Endothelial cell of umbilical vein (primary cell): ENCODE measurements at regions not wholly inside any gene's neighbourhood (a gene's known extent, or its start where the extent isn't known, plus 50 kb on each side); places are given as distances from the start of the nearest gene placed in this dataset.

Experiments used
- BruUV-seq: library from RNA; stranded (reverse); fragments of 400-500 nt; replicated peaks from 2 replicates; lab custom pipeline; 2021; lab: Mats Ljungman, UMichigan
- CTCF ChIA-PET: fragments of 300-600, 350-600 bp; sonication (Branson Sonifier 250); formaldehyde crosslinking; loops from one replicate; lab custom pipeline; 2021; ENCODE audit warnings: antibody characterized with exemption, inconsistent platforms; lab: Charles Lee
- POLR2A ChIA-PET: fragments of 300-600, 350-600 bp; sonication (Branson Sonifier 250); formaldehyde crosslinking; loops from one replicate; lab custom pipeline; 2021; ENCODE audit warnings: antibody characterized with exemption, inconsistent platforms; lab: Charles Lee
- DNase-seq: peaks from one replicate; pipeline ENCODE4 v3.0.0-alpha.2; 2011; ENCODE audit warnings: low read depth, low spot score
- FAIRE-seq: peaks from 2 replicates; lab custom pipeline; 2011; peaks lifted over from hg19 to GRCh38; lab: Jason Lieb, UNC
- H2AFZ ChIP-seq: 2 replicates; pipeline ENCODE4 v1.6.0; 2012; ENCODE audit warnings: low read depth, low read length, control low read depth, inconsistent platforms
- H3K27ac ChIP-seq: 2 replicates; pipeline ENCODE4 v1.5.1; 2011; ENCODE audit warnings: low read depth, mild to moderate bottlenecking, control low read depth, low read length, moderate library complexity; ENCODE audit not compliant: insufficient read depth
- H3K27me3 ChIP-seq, 2 experiments: 2 replicates each; pipeline versions ENCODE4 v1.6.0 to v1.6.1; 2011; ENCODE audit warnings: low read length in 2 of 2, mixed read lengths in 1 of 2; ENCODE audit not compliant: control insufficient read depth in 2 of 2, insufficient read depth in 2 of 2
- H3K36me3 ChIP-seq, 2 experiments: 2 replicates in 1 of 2; 3 replicates in 1 of 2; pipeline ENCODE4 v1.5.1; 2011; ENCODE audit warnings: low read length in 2 of 2, mild to moderate bottlenecking in 1 of 2, moderate library complexity in 1 of 2; ENCODE audit not compliant: control insufficient read depth in 2 of 2, insufficient read depth in 2 of 2; ENCODE audit errors: extremely low read depth in 1 of 2
- H3K4me1 ChIP-seq: 3 replicates; pipeline ENCODE4 v1.5.1; 2011; ENCODE audit warnings: mild to moderate bottlenecking, low read length; ENCODE audit not compliant: control insufficient read depth, insufficient read depth; ENCODE audit errors: extremely low read depth
- H3K4me2 ChIP-seq: 2 replicates; pipeline ENCODE4 v1.6.1; 2011; ENCODE audit warnings: low read length, control low read depth, mixed read lengths; ENCODE audit not compliant: insufficient read depth
- H3K4me3 ChIP-seq, 3 experiments: fragments of 200-600 bp in 1 of 3; sonication (generic), shearing (Covaris generic) in 1 of 3; replicated peaks in 1 of 3; 2 replicates each; pipeline ENCODE4 v1.5.1; 2011 to 2016; ENCODE audit warnings: control low read depth in 3 of 3, low read length in 3 of 3, mild to moderate bottlenecking in 2 of 3, inconsistent platforms in 1 of 3, low read depth in 1 of 3, moderate library complexity in 1 of 3; ENCODE audit not compliant: insufficient read depth in 1 of 3
- H3K79me2 ChIP-seq: 2 replicates; pipeline ENCODE4 v1.6.0; 2012; ENCODE audit warnings: low read length, inconsistent platforms; ENCODE audit not compliant: control insufficient read depth, insufficient read depth
- H3K9ac ChIP-seq: replicated peaks from 2 replicates; pipeline ENCODE3; 2011; ENCODE audit warnings: low read length, control low read depth; ENCODE audit not compliant: insufficient read depth; ENCODE audit errors: extremely low read depth
- H3K9me1 ChIP-seq: replicated peaks from 3 replicates; pipeline ENCODE4 v1.6.0; 2011; ENCODE audit warnings: mild to moderate bottlenecking, low read length; ENCODE audit not compliant: control insufficient read depth, insufficient read depth; ENCODE audit errors: extremely low read depth
- H3K9me3 ChIP-seq: replicated peaks from 2 replicates; pipeline ENCODE4 v1.5.1; 2012; ENCODE audit warnings: low read length, inconsistent platforms; ENCODE audit not compliant: control insufficient read depth, insufficient read depth
- H4K20me1 ChIP-seq: replicated peaks from 2 replicates; pipeline ENCODE3; 2011; ENCODE audit warnings: mild to moderate bottlenecking, low read length; ENCODE audit not compliant: control insufficient read depth, insufficient read depth; ENCODE audit errors: extremely low read depth
- EZH2 ChIP-seq: IDR thresholded peaks from 2 replicates; pipeline ENCODE4 v1.6.1; 2012; ENCODE audit warnings: borderline replicate concordance, low read depth, mild to moderate bottlenecking, moderate library complexity, low read length, inconsistent platforms; ENCODE audit not compliant: severe bottlenecking
- FOS ChIP-seq: IDR thresholded peaks from 2 replicates; pipeline ENCODE4 v1.6.1; 2011; ENCODE audit warnings: mild to moderate bottlenecking, low read length, moderate library complexity, borderline replicate concordance; ENCODE audit not compliant: insufficient read depth
- GATA2 ChIP-seq: IDR thresholded peaks from 2 replicates; pipeline ENCODE4 v1.7.0; 2011; ENCODE audit warnings: low read depth, mild to moderate bottlenecking, moderate library complexity, mixed read lengths, low read length; ENCODE audit not compliant: insufficient read length, insufficient read depth
- JUN ChIP-seq: IDR thresholded peaks from 2 replicates; pipeline ENCODE4 v1.6.1; 2011; ENCODE audit warnings: borderline replicate concordance, low read depth; ENCODE audit not compliant: insufficient read length, insufficient read depth
- MYC ChIP-seq: IDR thresholded peaks from one replicate; pipeline ENCODE4 v1.6.1; 2011; ENCODE audit warnings: mild to moderate bottlenecking, low read depth, low read length
- POLR2A ChIP-seq: IDR thresholded peaks from 2 replicates; pipeline ENCODE4 v1.6.1; 2012; ENCODE audit warnings: low read depth, mild to moderate bottlenecking, control low read depth, low read length
- POLR2AphosphoS5 ChIP-seq: IDR thresholded peaks from 2 replicates; pipeline ENCODE4 v1.6.1; 2012; ENCODE audit warnings: low read depth, mild to moderate bottlenecking, control low read depth, low read length, moderate library complexity; ENCODE audit not compliant: insufficient read depth
- dilution Hi-C: fragments of 300-500 bp; cut with MboI; formaldehyde crosslinking; loops from one replicate; pipeline ENCODE4 v1.15.0; 2019; ENCODE audit warnings: low sequenced_read_pairs; ENCODE audit not compliant: extremely low pct_ligation_motif_present
- intact Hi-C: fragments of 100-400 bp; cut with micrococcal nuclease; formaldehyde crosslinking; loops from one replicate; pipeline ENCODE4 v1.10.0; 2022
- TF ChIP-seq, protein P1 (sequence below), 2 donors: IDR thresholded peaks; 1 replicate in 1 of 2; 2 replicates in 1 of 2; pipeline ENCODE4 v1.5.1; 2011; ENCODE audit warnings: low read length in 2 of 2, mild to moderate bottlenecking in 2 of 2, moderate library complexity in 2 of 2, control low read depth in 1 of 2, inconsistent platforms in 1 of 2, low read depth in 1 of 2; ENCODE audit not compliant: insufficient read depth in 1 of 2; ENCODE audit errors: extremely low read depth in 1 of 2
- TF ChIP-seq, protein P2 (sequence below): IDR thresholded peaks from 2 replicates; pipeline ENCODE4 v1.6.1; 2011; ENCODE audit not compliant: insufficient read depth, insufficient read length

DNA sequence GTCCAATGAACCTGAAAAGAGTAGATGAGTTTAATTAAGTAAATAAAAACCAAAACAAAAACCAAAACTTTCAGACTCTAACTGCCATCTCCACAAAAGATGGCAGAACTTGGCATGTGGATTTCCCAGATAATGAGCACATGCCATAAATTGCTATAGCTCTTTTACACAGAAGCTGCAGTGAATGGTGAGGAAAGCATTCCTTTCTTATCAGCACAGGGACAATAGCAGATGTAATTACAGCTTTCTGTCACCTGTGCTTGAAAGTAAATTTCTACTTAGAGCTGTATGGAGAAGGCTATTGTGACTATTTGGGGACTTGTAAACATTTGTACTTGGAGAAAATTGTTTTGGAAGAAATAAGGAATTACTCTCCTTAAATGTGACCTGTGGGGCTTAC, 378.4 kb downstream of the RPRM start:
- H3K9me3 ChIP-seq: no peaks in the 10 kb centered on the region
- dilution Hi-C loops (no loop called here), intact Hi-C loops (no loop called here)
- no TSS peak for BruUV-seq
- H3K4me1 ChIP-seq: no peaks in the 10 kb centered on the region
- no peak overlapping the region for H3K4me3 ChIP-seq
- no peak for FAIRE-seq
- no peaks in the 10 kb centered on the region for H3K36me3 ChIP-seq
- no peaks in the 10 kb centered on the region for H3K9me1 ChIP-seq
- no peaks in the 10 kb centered on the region for H3K79me2 ChIP-seq
- CTCF ChIA-PET: no interaction called here
- POLR2A ChIA-PET: no interaction called here
- no peak overlapping the region for H3K27ac ChIP-seq
- no peaks in the 10 kb centered on the region for H4K20me1 ChIP-seq
- H3K4me2 ChIP-seq: no peak overlapping the region
- no peak overlapping the region for H2AFZ ChIP-seq
- TF ChIP-seq, protein P1, sequence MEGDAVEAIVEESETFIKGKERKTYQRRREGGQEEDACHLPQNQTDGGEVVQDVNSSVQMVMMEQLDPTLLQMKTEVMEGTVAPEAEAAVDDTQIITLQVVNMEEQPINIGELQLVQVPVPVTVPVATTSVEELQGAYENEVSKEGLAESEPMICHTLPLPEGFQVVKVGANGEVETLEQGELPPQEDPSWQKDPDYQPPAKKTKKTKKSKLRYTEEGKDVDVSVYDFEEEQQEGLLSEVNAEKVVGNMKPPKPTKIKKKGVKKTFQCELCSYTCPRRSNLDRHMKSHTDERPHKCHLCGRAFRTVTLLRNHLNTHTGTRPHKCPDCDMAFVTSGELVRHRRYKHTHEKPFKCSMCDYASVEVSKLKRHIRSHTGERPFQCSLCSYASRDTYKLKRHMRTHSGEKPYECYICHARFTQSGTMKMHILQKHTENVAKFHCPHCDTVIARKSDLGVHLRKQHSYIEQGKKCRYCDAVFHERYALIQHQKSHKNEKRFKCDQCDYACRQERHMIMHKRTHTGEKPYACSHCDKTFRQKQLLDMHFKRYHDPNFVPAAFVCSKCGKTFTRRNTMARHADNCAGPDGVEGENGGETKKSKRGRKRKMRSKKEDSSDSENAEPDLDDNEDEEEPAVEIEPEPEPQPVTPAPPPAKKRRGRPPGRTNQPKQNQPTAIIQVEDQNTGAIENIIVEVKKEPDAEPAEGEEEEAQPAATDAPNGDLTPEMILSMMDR (IDR thresholded peaks at IDR 0.05; ENCODE audit: extremely low read depth in 1 of 2, insufficient read depth in 1 of 2, low read depth in 1 of 2, low read length in 2 of 2): no peak
- TF ChIP-seq, protein P2, sequence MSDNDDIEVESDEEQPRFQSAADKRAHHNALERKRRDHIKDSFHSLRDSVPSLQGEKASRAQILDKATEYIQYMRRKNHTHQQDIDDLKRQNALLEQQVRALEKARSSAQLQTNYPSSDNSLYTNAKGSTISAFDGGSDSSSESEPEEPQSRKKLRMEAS: no peak
- TF ChIP-seq GATA2: no peak
- no peak for TF ChIP-seq EZH2
- no peak for TF ChIP-seq MYC
- no peak for TF ChIP-seq POLR2A
- no peak for TF ChIP-seq FOS
- TF ChIP-seq POLR2AphosphoS5: no peak
- TF ChIP-seq JUN: no peak
- no peak for DNase-seq
- no peaks in the 10 kb centered on the region for H3K27me3 ChIP-seq
- no peak overlapping the region for H3K9ac ChIP-seq
